Osteocyte (in vitro differentiated cells): ENCODE measurements at regions not wholly inside any gene's neighbourhood (a gene's known extent, or its start where the extent isn't known, plus 50 kb on each side); places are given as distances from the start of the nearest gene placed in this dataset.

Source experiments
- DNase-seq: peaks from one replicate; pipeline ENCODE4 v3.0.0; 2021; ENCODE audit warnings: mixed read lengths; ENCODE audit not compliant: unreplicated experiment; ENCODE audit errors: extremely low spot score
- H3K27ac Mint-ChIP-seq: one replicate; pipeline ENCODE4 v1.8.0; 2021; ENCODE audit warnings: mild to moderate bottlenecking, mixed read lengths; ENCODE audit not compliant: unreplicated experiment
- H3K27me3 Mint-ChIP-seq: one replicate; pipeline ENCODE4 v1.8.0; 2021; ENCODE audit warnings: mixed read lengths; ENCODE audit not compliant: unreplicated experiment
- H3K36me3 Mint-ChIP-seq: one replicate; pipeline ENCODE4 v1.8.0; 2021; ENCODE audit warnings: mixed read lengths; ENCODE audit not compliant: unreplicated experiment
- H3K4me1 Mint-ChIP-seq: one replicate; pipeline ENCODE4 v1.8.0; 2021; ENCODE audit warnings: mixed read lengths; ENCODE audit not compliant: unreplicated experiment
- H3K4me3 Mint-ChIP-seq: one replicate; pipeline ENCODE4 v1.8.0; 2021; ENCODE audit warnings: mild to moderate bottlenecking, moderate library complexity, mixed read lengths; ENCODE audit not compliant: unreplicated experiment
- H3K9me3 Mint-ChIP-seq: one replicate; pipeline ENCODE4 v1.8.0; 2021; ENCODE audit warnings: mixed read lengths; ENCODE audit not compliant: unreplicated experiment
- TF ChIP-seq, protein P1 (sequence below): fragments of 200-600 bp; sonication (generic); IDR thresholded peaks from 2 replicates; pipeline ENCODE4 v1.5.0; 2021; ENCODE audit warnings: antibody characterized with exemption, mild to moderate bottlenecking, moderate library complexity

DNA sequence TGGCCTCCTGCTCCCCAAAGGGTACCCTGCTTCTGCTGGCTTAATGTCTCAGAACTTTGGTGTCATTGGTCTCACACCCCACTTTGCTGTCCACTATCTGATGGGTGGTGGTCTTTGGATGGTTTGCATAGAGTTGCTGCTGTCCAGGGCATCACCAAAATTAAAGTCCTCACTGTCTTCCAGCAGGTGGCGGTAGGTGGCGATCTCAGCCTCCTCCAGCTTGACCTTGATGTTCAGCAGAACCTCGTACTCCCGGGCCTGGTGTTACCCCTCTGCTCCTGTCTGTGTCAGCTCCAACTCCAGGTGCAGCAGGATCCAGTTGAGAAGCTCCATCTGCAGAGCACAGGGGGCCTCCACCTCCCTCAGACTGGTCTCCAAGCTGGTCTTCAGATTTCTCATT lies 1169.5 kb upstream of the PABPC4L start:
- H3K27ac Mint-ChIP-seq, result no peak overlapping the region
- no peaks in the 10 kb centered on the region for H3K4me1 Mint-ChIP-seq
- no peaks in the 10 kb centered on the region for H3K27me3 Mint-ChIP-seq
- TF ChIP-seq, protein P1, sequence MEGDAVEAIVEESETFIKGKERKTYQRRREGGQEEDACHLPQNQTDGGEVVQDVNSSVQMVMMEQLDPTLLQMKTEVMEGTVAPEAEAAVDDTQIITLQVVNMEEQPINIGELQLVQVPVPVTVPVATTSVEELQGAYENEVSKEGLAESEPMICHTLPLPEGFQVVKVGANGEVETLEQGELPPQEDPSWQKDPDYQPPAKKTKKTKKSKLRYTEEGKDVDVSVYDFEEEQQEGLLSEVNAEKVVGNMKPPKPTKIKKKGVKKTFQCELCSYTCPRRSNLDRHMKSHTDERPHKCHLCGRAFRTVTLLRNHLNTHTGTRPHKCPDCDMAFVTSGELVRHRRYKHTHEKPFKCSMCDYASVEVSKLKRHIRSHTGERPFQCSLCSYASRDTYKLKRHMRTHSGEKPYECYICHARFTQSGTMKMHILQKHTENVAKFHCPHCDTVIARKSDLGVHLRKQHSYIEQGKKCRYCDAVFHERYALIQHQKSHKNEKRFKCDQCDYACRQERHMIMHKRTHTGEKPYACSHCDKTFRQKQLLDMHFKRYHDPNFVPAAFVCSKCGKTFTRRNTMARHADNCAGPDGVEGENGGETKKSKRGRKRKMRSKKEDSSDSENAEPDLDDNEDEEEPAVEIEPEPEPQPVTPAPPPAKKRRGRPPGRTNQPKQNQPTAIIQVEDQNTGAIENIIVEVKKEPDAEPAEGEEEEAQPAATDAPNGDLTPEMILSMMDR, result no peak
- peaks cover 9% of the 10 kb centered on the region for H3K9me3 Mint-ChIP-seq
- H3K4me3 Mint-ChIP-seq, result no peak overlapping the region
- no peaks in the 10 kb centered on the region for H3K36me3 Mint-ChIP-seq
- no peak for DNase-seq

GRCh38 chr4:135368831-135369230 lies 1167.2 kb upstream of the PABPC4L start:
- Mint-ChIP-seq H3K9me3 (no peaks in the 10 kb centered on the region), H3K4me1 (peaks cover 7% of the 10 kb centered on the region), H3K36me3 (no peaks in the 10 kb centered on the region), H3K27ac (no peak overlapping the region), H3K4me3 (no peak overlapping the region), H3K27me3 (no peaks in the 10 kb centered on the region)
- DNase-seq, result no peak
- TF ChIP-seq, protein P1, result no peak

DNA sequence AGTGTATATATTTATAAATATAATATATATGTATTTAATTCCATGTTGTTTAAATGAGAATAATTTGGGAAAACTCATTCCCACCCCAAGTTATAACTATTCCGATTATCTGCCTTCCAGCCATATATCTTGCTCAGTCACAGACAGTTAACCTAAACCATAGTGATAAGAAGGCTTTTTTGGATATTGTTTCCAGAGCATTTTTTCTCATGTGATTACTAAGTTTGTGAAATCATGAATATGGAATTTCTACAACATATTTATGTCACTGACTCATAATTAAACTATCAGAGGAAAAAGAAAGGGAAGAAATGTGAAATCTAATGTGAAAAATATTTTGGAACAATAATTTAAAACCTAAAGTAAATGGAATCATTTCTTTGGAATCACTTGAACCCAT lies 1163.5 kb upstream of the PABPC4L start:
- no peak for DNase-seq
- H3K9me3 Mint-ChIP-seq, result no peaks in the 10 kb centered on the region
- H3K36me3 Mint-ChIP-seq, result no peaks in the 10 kb centered on the region
- no peaks in the 10 kb centered on the region for H3K27me3 Mint-ChIP-seq
- no peak overlapping the region for H3K4me3 Mint-ChIP-seq
- TF ChIP-seq, protein P1, result no peak
- H3K4me1 Mint-ChIP-seq, result peaks cover 7% of the 10 kb centered on the region
- H3K27ac Mint-ChIP-seq, result peak overlapping the region; percentile 41

DNA sequence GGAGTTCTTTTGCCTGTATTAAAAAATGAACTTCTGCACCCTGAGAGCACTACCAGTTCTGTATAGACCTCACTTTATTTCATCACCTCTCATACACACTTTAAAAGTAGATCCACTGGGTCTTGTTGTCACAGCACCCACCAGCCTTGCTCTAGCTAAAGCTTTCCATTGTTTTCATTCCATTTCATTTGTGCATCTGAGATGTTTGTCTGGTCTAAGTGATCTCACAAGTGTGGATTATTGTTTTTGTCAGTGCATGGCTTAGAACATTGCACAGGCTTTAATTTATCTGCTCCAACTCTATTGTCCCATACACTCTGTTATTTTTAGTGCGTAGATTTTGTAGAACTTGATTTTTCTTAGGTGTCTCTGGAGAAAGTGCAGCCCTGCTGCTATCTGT lies 1157.5 kb upstream of the PABPC4L start:
- Mint-ChIP-seq H3K36me3 (no peaks in the 10 kb centered on the region), H3K9me3 (no peaks in the 10 kb centered on the region), H3K27me3 (no peaks in the 10 kb centered on the region), H3K4me1 (peaks cover 15% of the 10 kb centered on the region), H3K27ac (no peak overlapping the region), H3K4me3 (no peak overlapping the region)
- DNase-seq, result no peak
- TF ChIP-seq, protein P1, result no peak

DNA sequence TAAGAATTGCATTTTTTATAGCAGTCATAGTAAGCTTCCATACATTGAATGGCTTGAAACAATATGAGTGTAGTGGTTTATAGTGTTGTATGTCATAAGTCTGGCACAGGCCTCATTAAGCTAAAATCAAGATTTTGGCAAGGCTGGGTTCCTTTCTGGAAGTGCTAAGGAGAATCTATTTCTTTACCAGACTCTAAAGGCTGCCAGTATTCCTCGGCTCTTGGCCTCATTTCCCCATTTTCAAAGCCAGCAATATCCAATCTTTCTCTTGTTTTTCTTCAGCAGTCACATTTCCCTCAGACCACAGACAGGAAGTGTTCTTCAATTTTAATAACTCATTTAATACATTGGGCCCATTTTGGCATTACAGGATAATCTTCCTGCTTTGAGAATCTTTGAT lies 1155.5 kb upstream of the PABPC4L start:
- DNase-seq, result no peak
- no peaks in the 10 kb centered on the region for H3K27me3 Mint-ChIP-seq
- peaks cover 15% of the 10 kb centered on the region for H3K4me1 Mint-ChIP-seq
- TF ChIP-seq, protein P1, result no peak
- H3K27ac Mint-ChIP-seq, result no peak overlapping the region
- H3K9me3 Mint-ChIP-seq, result no peaks in the 10 kb centered on the region
- no peaks in the 10 kb centered on the region for H3K36me3 Mint-ChIP-seq
- no peak overlapping the region for H3K4me3 Mint-ChIP-seq
